Left cardiac atrium (tissue), 4 donors: ENCODE measurements at regions not wholly inside any gene's neighbourhood (a gene's known extent, or its start where the extent isn't known, plus 50 kb on each side); places are given as distances from the start of the nearest gene placed in this dataset.
"Not testable (repeated sequence)": the region's sequence is repeated elsewhere in the genome, so short reads cannot be mapped to it uniquely, and the experiment has no call there.

ENCODE experiments used
- ATAC-seq, 2 donors: fragments of 200-7000 bp; cut with Tn5 transposase; one replicate each; pipeline ENCODE4 v1.9.1; 2020; ENCODE audit warnings: mild to moderate bottlenecking in 2 of 2, moderate library complexity in 2 of 2
- DNase-seq: peaks from one replicate; pipeline ENCODE4 v3.0.0-alpha.2; 2020
- intact Hi-C, 2 donors: fragments of 100-400 bp; cut with DNase I; formaldehyde crosslinking; loops; one replicate each; pipeline versions ENCODE4 v1.14.1 to v1.15.1; 2022 to 2023
- donor health status: DM: no; HTN: yes; CAD: no.
- donor health status: DM: no; HTN: yes; CAD: no; lungs with severe emphysema.
- donor health status: DM: yes; HTN: yes; CAD: no.
- donor health status: Dilated cardiomyopathy.

GRCh38 chr2:8598295-8599165 is 83.3 kb upstream of the ID2 start:
- ATAC-seq (peak in 1 of 2 donors; percentile 86), DNase-seq (peak; percentile 63)
- intact Hi-C loops: no loop called here

GRCh38 chr2:8599421-8600242 is 82.2 kb upstream of the ID2 start:
- intact Hi-C loops: no loop called here
- DNase-seq: no peak
- no peak for ATAC-seq

GRCh38 chr2:8600456-8600855 is 81.4 kb upstream of the ID2 start:
- intact Hi-C loops: no loop called here
- ATAC-seq (no peak), DNase-seq (no peak)

- DNase-seq (no peak), ATAC-seq (no peak)
- intact Hi-C loops: no loop called here
Measured at GRCh38 chr2:8602809-8603208, 79.0 kb upstream of the ID2 start.

GRCh38 chr2:8603356-8603755 is 78.5 kb upstream of the ID2 start:
- DNase-seq, ATAC-seq, intact Hi-C loops: not testable (repeated sequence)

- DNase-seq (no peak), ATAC-seq (no peak)
- intact Hi-C loops: no loop called here
Measured at GRCh38 chr2:8604262-8604661, 77.6 kb upstream of the ID2 start.

GRCh38 chr2:8605351-8606065 is 76.3 kb upstream of the ID2 start:
- intact Hi-C loops: no loop called here
- DNase-seq: no peak
- no peak for ATAC-seq

- no peak for DNase-seq
- ATAC-seq: no peak
- intact Hi-C loops: no loop called here
Measured at GRCh38 chr2:8606226-8606625, 75.6 kb upstream of the ID2 start.

- ATAC-seq (no peak), DNase-seq (no peak)
- intact Hi-C loops: no loop called here
Measured at GRCh38 chr2:8606649-8607550, 75.0 kb upstream of the ID2 start.

- intact Hi-C loops: no loop called here
- no peak for ATAC-seq
- DNase-seq: no peak
Measured at GRCh38 chr2:8607606-8608005, 74.2 kb upstream of the ID2 start.

GRCh38 chr2:8608411-8608954 is 73.4 kb upstream of the ID2 start:
- intact Hi-C loops: no loop called here
- DNase-seq (no peak), ATAC-seq (no peak)

GRCh38 chr2:8609357-8609811 is 72.5 kb upstream of the ID2 start:
- intact Hi-C loops: no loop called here
- DNase-seq (no peak), ATAC-seq (peak; percentile 31 to 58)

- DNase-seq, ATAC-seq, intact Hi-C loops: not testable (repeated sequence)
Measured at GRCh38 chr2:8610775-8611174, 71.1 kb upstream of the ID2 start.

GRCh38 chr2:8611246-8611645 is 70.6 kb upstream of the ID2 start:
- no peak for DNase-seq
- no peak for ATAC-seq
- intact Hi-C loops: no loop called here

GRCh38 chr2:8611700-8612099 is 70.2 kb upstream of the ID2 start:
- intact Hi-C loops: no loop called here
- no peak for ATAC-seq
- no peak for DNase-seq

- intact Hi-C loops: no loop called here
- ATAC-seq (no peak), DNase-seq (no peak)
Measured at GRCh38 chr2:8612734-8613179, 69.1 kb upstream of the ID2 start.

GRCh38 chr2:8613207-8613999 is 68.5 kb upstream of the ID2 start:
- ATAC-seq, DNase-seq, intact Hi-C loops: not testable (repeated sequence)

- DNase-seq (no peak), ATAC-seq (no peak)
- intact Hi-C loops: no loop called here
Measured at GRCh38 chr2:8614646-8615045, 67.2 kb upstream of the ID2 start.
